H9 (cell line): ENCODE measurements at regions not wholly inside any gene's neighbourhood (a gene's known extent, or its start where the extent isn't known, plus 50 kb on each side); places are given as distances from the start of the nearest gene placed in this dataset.

Source experiments
- DNase-seq: peaks from one replicate; pipeline ENCODE4 v3.0.0-alpha.2; 2017
- H2AFZ ChIP-seq: one replicate; pipeline ENCODE4 v1.6.1; 2013; ENCODE audit warnings: mild to moderate bottlenecking, low read length, control low read depth, moderate library complexity
- H2AK5ac ChIP-seq: 2 replicates; pipeline ENCODE4 v1.6.1; 2013; ENCODE audit warnings: low read length, control low read depth, mixed read lengths; ENCODE audit not compliant: insufficient read length
- H2BK120ac ChIP-seq: one replicate; pipeline ENCODE4 v1.6.1; 2013; ENCODE audit warnings: low read depth, mild to moderate bottlenecking, low read length, control low read depth, inconsistent platforms; ENCODE audit not compliant: poor library complexity, severe bottlenecking
- H2BK12ac ChIP-seq: 2 replicates; pipeline ENCODE4 v1.6.1; 2013; ENCODE audit warnings: low read length, control low read depth, mixed read lengths, low read depth; ENCODE audit not compliant: insufficient read length
- H2BK15ac ChIP-seq: 2 replicates; pipeline ENCODE4 v1.6.1; 2013; ENCODE audit warnings: low read depth, low read length, control low read depth
- H2BK20ac ChIP-seq: one replicate; pipeline ENCODE4 v1.6.1; 2013; ENCODE audit warnings: low read depth, mild to moderate bottlenecking, low read length, control low read depth, inconsistent platforms; ENCODE audit not compliant: poor library complexity, severe bottlenecking
- H2BK5ac ChIP-seq: 2 replicates; pipeline ENCODE4 v1.6.1; 2013; ENCODE audit warnings: low read length, control low read depth, mixed read lengths; ENCODE audit not compliant: insufficient read length
- H3K14ac ChIP-seq: 2 replicates; pipeline ENCODE4 v1.6.1; 2013; ENCODE audit warnings: low read length, control low read depth; ENCODE audit not compliant: insufficient read depth
- H3K18ac ChIP-seq: 2 replicates; pipeline ENCODE4 v1.6.1; 2013; ENCODE audit warnings: low read depth, mild to moderate bottlenecking, mixed read lengths, low read length, control low read depth; ENCODE audit not compliant: insufficient read length
- H3K23ac ChIP-seq: 2 replicates; pipeline ENCODE4 v1.6.1; 2013; ENCODE audit warnings: low read length, control low read depth, mixed read lengths, low read depth; ENCODE audit not compliant: insufficient read length
- H3K23me2 ChIP-seq: 2 replicates; pipeline ENCODE4 v1.6.1; 2013; ENCODE audit warnings: low read depth, mild to moderate bottlenecking, mixed read lengths, low read length, control low read depth; ENCODE audit not compliant: insufficient read length, poor library complexity, severe bottlenecking
- H3K27ac ChIP-seq: 2 replicates; pipeline ENCODE4 v1.5.1; 2013; ENCODE audit warnings: low read length, control low read depth, mixed read lengths, low read depth; ENCODE audit not compliant: insufficient read length
- H3K27me3 ChIP-seq: 2 replicates; pipeline ENCODE4 v1.6.1; 2013; ENCODE audit warnings: low read length, control low read depth, inconsistent platforms; ENCODE audit not compliant: insufficient read depth
- H3K4ac ChIP-seq: 2 replicates; pipeline ENCODE4 v1.6.1; 2013; ENCODE audit warnings: low read depth, mild to moderate bottlenecking, control low read depth, inconsistent platforms, low read length, moderate library complexity
- H3K4me1 ChIP-seq: 2 replicates; pipeline ENCODE4 v1.6.1; 2013; ENCODE audit warnings: low read length, control low read depth, inconsistent platforms; ENCODE audit not compliant: insufficient read depth
- H3K4me2 ChIP-seq: 2 replicates; pipeline ENCODE4 v1.6.1; 2013; ENCODE audit warnings: low read length, control low read depth, mixed read lengths; ENCODE audit not compliant: insufficient read length, insufficient read depth
- H3K56ac ChIP-seq: 2 replicates; pipeline ENCODE4 v1.6.1; 2013; ENCODE audit warnings: low read depth, mild to moderate bottlenecking, mixed read lengths, low read length, control low read depth; ENCODE audit not compliant: insufficient read length
- H3K79me1 ChIP-seq: 2 replicates; pipeline ENCODE4 v1.6.1; 2013; ENCODE audit warnings: low read depth, mild to moderate bottlenecking, moderate library complexity, low read length, control low read depth, inconsistent platforms; ENCODE audit not compliant: insufficient read depth, poor library complexity, severe bottlenecking
- H3K79me2 ChIP-seq: 2 replicates; pipeline ENCODE4 v1.6.1; 2013; ENCODE audit warnings: low read length, control low read depth, inconsistent platforms; ENCODE audit not compliant: insufficient read depth
- H3K9ac ChIP-seq: 2 replicates; pipeline ENCODE4 v1.6.1; 2013; ENCODE audit warnings: low read length, control low read depth, mixed read lengths; ENCODE audit not compliant: insufficient read length; ENCODE audit errors: extremely low read depth
- H3K9me3 ChIP-seq: one replicate; pipeline ENCODE4 v1.6.1; 2013; ENCODE audit warnings: low read depth, low read length, inconsistent platforms; ENCODE audit not compliant: control insufficient read depth
- H3T11ph ChIP-seq: one replicate; pipeline ENCODE4 v1.6.1; 2013; ENCODE audit warnings: mild to moderate bottlenecking, low read length, control low read depth, inconsistent platforms
- H4K20me1 ChIP-seq: one replicate; pipeline ENCODE4 v1.6.1; 2013; ENCODE audit not compliant: control insufficient read depth, insufficient read length, insufficient read depth
- H4K5ac ChIP-seq: 2 replicates; pipeline ENCODE4 v1.6.1; 2013; ENCODE audit warnings: low read depth, mild to moderate bottlenecking, mixed read lengths, low read length, control low read depth; ENCODE audit not compliant: insufficient read length
- H4K8ac ChIP-seq: replicated peaks from 2 replicates; pipeline ENCODE4 v1.6.1; 2013; ENCODE audit warnings: low read length, control low read depth, mixed read lengths, low read depth; ENCODE audit not compliant: insufficient read length
- H4K91ac ChIP-seq: 2 replicates; pipeline ENCODE4 v1.6.1; 2013; ENCODE audit warnings: low read depth, mild to moderate bottlenecking, moderate library complexity, mixed read lengths, low read length, control low read depth; ENCODE audit not compliant: insufficient read length
- H3K27ac Mint-ChIP-seq, 3 experiments: 2 replicates in 2 of 3; 3 replicates in 1 of 3; pipeline ENCODE4 v1.8.0; 2020 to 2021; ENCODE audit warnings: mixed read lengths in 3 of 3, mild to moderate bottlenecking in 1 of 3, moderate library complexity in 1 of 3
- H3K27me3 Mint-ChIP-seq: 2 replicates; pipeline ENCODE4 v1.8.0; 2021; ENCODE audit warnings: low read depth, mild to moderate bottlenecking, moderate library complexity, mixed read lengths
- H3K36me3 Mint-ChIP-seq, 3 experiments: 2 replicates in 2 of 3; 3 replicates in 1 of 3; pipeline ENCODE4 v1.8.0; 2020 to 2021; ENCODE audit warnings: low read depth in 3 of 3, mixed read lengths in 3 of 3; ENCODE audit not compliant: insufficient read depth in 1 of 3
- H3K4me1 Mint-ChIP-seq, 2 experiments: 2 replicates each; pipeline ENCODE4 v1.8.0; 2020; ENCODE audit warnings: mixed read lengths in 2 of 2
- H3K4me3 Mint-ChIP-seq, 2 experiments: 2 replicates in 1 of 2; 3 replicates in 1 of 2; pipeline ENCODE4 v1.8.0; 2020 to 2021; ENCODE audit warnings: mild to moderate bottlenecking in 2 of 2, mixed read lengths in 2 of 2, moderate library complexity in 1 of 2
- H3K9me3 Mint-ChIP-seq, 2 experiments: 2 replicates in 1 of 2; 3 replicates in 1 of 2; pipeline ENCODE4 v1.8.0; 2020; ENCODE audit warnings: mild to moderate bottlenecking in 2 of 2, mixed read lengths in 2 of 2, moderate library complexity in 1 of 2
- CTCF ChIP-seq: fragments of 200-600 bp; sonication (generic); conservative IDR thresholded peaks from 3 replicates; pipeline ENCODE4 v1.8.0; 2021; ENCODE audit warnings: antibody characterized with exemption, mild to moderate bottlenecking
- WGBS: extraction: QIAGEN DNeasy Blood & Tissue Kit; methylation state at CpG from one replicate; pipeline ENCODE4 v1.1.7; 2013; ENCODE audit warnings: missing lambda C conversion rate, low lambda C conversion rate, mixed read lengths; ENCODE audit not compliant: insufficient read length; ENCODE audit errors: extremely low coverage; 5-methylcytosine and 5-hydroxymethylcytosine counted together

- H3K18ac ChIP-seq = no peak overlapping the region
- H2BK5ac ChIP-seq = no peak overlapping the region
- no peak overlapping the region for H4K8ac ChIP-seq
- no peaks in the 10 kb centered on the region for H3K27me3 ChIP-seq
- H3K14ac ChIP-seq = no peak overlapping the region
- H3K79me1 ChIP-seq = no peaks in the 10 kb centered on the region
- Mint-ChIP-seq H3K9me3 (peaks cover 12 to 22% of the 10 kb centered on the region in 2 experiments; a peak in 4 of 5 replicates), H3K27me3 (no peaks in the 10 kb centered on the region), H3K4me3 (no peak overlapping the region), H3K4me1 (no peaks in the 10 kb centered on the region), H3K36me3 (peaks cover 3 to 9% (median 3%) of the 10 kb centered on the region in 3 experiments; a peak in 4 of 7 replicates), H3K27ac (no peak overlapping the region)
- WGBS = no CpG with 5 or more reads among the region's 1 CpG
- no peaks in the 10 kb centered on the region for H3K79me2 ChIP-seq
- DNase-seq = no peak
- H2AFZ ChIP-seq = no peak overlapping the region
- no peak overlapping the region for H3K4me2 ChIP-seq
- H3K9me3 ChIP-seq = no peaks in the 10 kb centered on the region
- no peak overlapping the region for H3K56ac ChIP-seq
- no peak overlapping the region for H2AK5ac ChIP-seq
- H3K23me2 ChIP-seq = no peaks in the 10 kb centered on the region
- H2BK12ac ChIP-seq = no peak overlapping the region
- no peak for TF ChIP-seq CTCF
- H2BK120ac ChIP-seq = no peak overlapping the region
- H3K4me1 ChIP-seq = no peaks in the 10 kb centered on the region
- H3K23ac ChIP-seq = no peak overlapping the region
- H3K27ac ChIP-seq = no peak overlapping the region
- no peak overlapping the region for H2BK20ac ChIP-seq
- H2BK15ac ChIP-seq = no peak overlapping the region
- no peak overlapping the region for H3T11ph ChIP-seq
- H4K91ac ChIP-seq = no peak overlapping the region
- H3K9ac ChIP-seq = no peak overlapping the region
- H4K20me1 ChIP-seq = no peaks in the 10 kb centered on the region
- no peak overlapping the region for H3K4ac ChIP-seq
- H4K5ac ChIP-seq = no peak overlapping the region
These were observed 1110.5 kb downstream of the RAPGEF2 start for GRCh38 chr4:160213366-160213765.
